Cardiac muscle cell (in vitro differentiated cells and primary cell): ENCODE measurements at regions not wholly inside any gene's neighbourhood (a gene's known extent, or its start where the extent isn't known, plus 50 kb on each side); places are given as distances from the start of the nearest gene placed in this dataset.

Experiments used
- DNase-seq, 2 donors: peaks; one replicate each; pipeline versions ENCODE4 v3.0.0 to v3.0.0-alpha.2; 2010 to 2017; ENCODE audit warnings: low read depth in 1 of 2, low spot score in 1 of 2
- H3K27ac ChIP-seq: fragments of 200-600 bp; sonication (generic); 2 replicates; pipeline ENCODE4 v1.5.1; 2016
- H3K27me3 ChIP-seq: fragments of 200-600 bp; sonication (generic); 2 replicates; pipeline ENCODE4 v1.6.0; 2016; ENCODE audit warnings: control low read depth
- H3K36me3 ChIP-seq: fragments of 200-600 bp; sonication (generic); 2 replicates; pipeline ENCODE4 v1.5.1; 2016; ENCODE audit warnings: control low read depth
- H3K4me1 ChIP-seq: fragments of 200-600 bp; sonication (generic); 2 replicates; pipeline ENCODE4 v1.8.1; 2017; ENCODE audit warnings: low read depth, mild to moderate bottlenecking, mixed run types
- H3K4me3 ChIP-seq: fragments of 200-600 bp; sonication (generic); 2 replicates; pipeline ENCODE4 v1.5.1; 2016; ENCODE audit warnings: mild to moderate bottlenecking
- H3K9me3 ChIP-seq: fragments of 200-600 bp; sonication (generic); 2 replicates; pipeline ENCODE4 v1.5.1; 2017; ENCODE audit warnings: low read depth, mild to moderate bottlenecking, control low read depth
- CTCF ChIP-seq: IDR thresholded peaks from 2 replicates; pipeline ENCODE4 v1.5.1; 2012; ENCODE audit warnings: low read depth, mild to moderate bottlenecking, low read length

GRCh38 chr10:20673175-20673574, 223.9 kb downstream of the NEBL start:
- H3K27ac ChIP-seq = no peak overlapping the region
- H3K4me1 ChIP-seq = no peaks in the 10 kb centered on the region
- no peak for DNase-seq
- TF ChIP-seq CTCF = no peak
- no peaks in the 10 kb centered on the region for H3K27me3 ChIP-seq
- H3K4me3 ChIP-seq = no peak overlapping the region
- no peaks in the 10 kb centered on the region for H3K9me3 ChIP-seq
- H3K36me3 ChIP-seq = no peaks in the 10 kb centered on the region

GRCh38 chr10:20672741-20673140, 224.4 kb downstream of the NEBL start:
- H3K9me3 ChIP-seq = no peaks in the 10 kb centered on the region
- H3K4me3 ChIP-seq = no peak overlapping the region
- no peak for DNase-seq
- TF ChIP-seq CTCF = no peak
- no peaks in the 10 kb centered on the region for H3K27me3 ChIP-seq
- no peaks in the 10 kb centered on the region for H3K4me1 ChIP-seq
- H3K36me3 ChIP-seq = no peaks in the 10 kb centered on the region
- no peak overlapping the region for H3K27ac ChIP-seq

- Histone ChIP-seq H3K36me3 (no peaks in the 10 kb centered on the region), H3K27me3 (no peaks in the 10 kb centered on the region), H3K4me3 (no peak overlapping the region), H3K9me3 (no peaks in the 10 kb centered on the region), H3K4me1 (no peaks in the 10 kb centered on the region), H3K27ac (no peak overlapping the region)
- no peak for TF ChIP-seq CTCF
- no peak for DNase-seq
Observed at GRCh38 chr10:20670579-20670978, 226.5 kb downstream of the NEBL start.

- Histone ChIP-seq H3K4me1 (no peaks in the 10 kb centered on the region), H3K36me3 (no peaks in the 10 kb centered on the region), H3K4me3 (no peak overlapping the region), H3K27ac (no peak overlapping the region), H3K27me3 (no peaks in the 10 kb centered on the region), H3K9me3 (no peaks in the 10 kb centered on the region)
- no peak for TF ChIP-seq CTCF
- no peak for DNase-seq
Observed at GRCh38 chr10:20668985-20669384, 228.1 kb downstream of the NEBL start.

GRCh38 chr10:20662742-20663141, 234.4 kb downstream of the NEBL start:
- Histone ChIP-seq H3K4me3 (no peak overlapping the region), H3K27me3 (no peaks in the 10 kb centered on the region), H3K9me3 (no peaks in the 10 kb centered on the region), H3K27ac (no peak overlapping the region), H3K4me1 (no peaks in the 10 kb centered on the region), H3K36me3 (no peaks in the 10 kb centered on the region)
- DNase-seq = no peak
- no peak for TF ChIP-seq CTCF

- Histone ChIP-seq H3K9me3 (no peaks in the 10 kb centered on the region), H3K4me1 (no peaks in the 10 kb centered on the region), H3K27ac (no peak overlapping the region), H3K36me3 (no peaks in the 10 kb centered on the region), H3K4me3 (no peak overlapping the region), H3K27me3 (no peaks in the 10 kb centered on the region)
- TF ChIP-seq CTCF = no peak
- DNase-seq = no peak
Observed at GRCh38 chr10:20659225-20659624, 237.9 kb downstream of the NEBL start.
